ENCODE measurements at regions not wholly inside any gene's neighbourhood (a gene's known extent, or its start where the extent isn't known, plus 50 kb on each side); places are given as distances from the start of the nearest gene placed in this dataset.
A peak's percentile ranks its signal among the peaks of the same experiment; 100 is the strongest.

- no peak for DNase-seq
Observed at GRCh38 chr15:69629631-69630161, 177.1 kb downstream of the RPLP1 start.

- DNase-seq: no peak
Observed at GRCh38 chr15:69631005-69631404, 178.4 kb downstream of the RPLP1 start.

GRCh38 chr15:69631978-69632377 lies 179.4 kb downstream of the RPLP1 start:
- no peak for DNase-seq

GRCh38 chr15:69634860-69635259 lies 182.2 kb downstream of the RPLP1 start:
- no peak for DNase-seq

GRCh38 chr15:69636169-69636915 lies 183.7 kb downstream of the RPLP1 start:
- DNase-seq: no peak

GRCh38 chr15:69637818-69638217 lies 185.2 kb downstream of the RPLP1 start:
- no peak for DNase-seq

- no peak for DNase-seq
Observed at GRCh38 chr15:69643476-69643875, 190.9 kb downstream of the RPLP1 start.

- no peak for DNase-seq
Observed at GRCh38 chr15:69643971-69644370, 191.4 kb downstream of the RPLP1 start.

GRCh38 chr15:69644876-69645275 lies 192.3 kb downstream of the RPLP1 start:
- no peak for DNase-seq

- DNase-seq: no peak
Observed at GRCh38 chr15:69647142-69647513, 194.5 kb downstream of the RPLP1 start.

GRCh38 chr15:69648212-69648611 lies 195.6 kb downstream of the RPLP1 start:
- DNase-seq: peak; percentile 93

- DNase-seq: peak; percentile 77
Observed at GRCh38 chr15:69648775-69649735, 196.4 kb downstream of the RPLP1 start.

GRCh38 chr15:69652293-69652692 lies 199.7 kb downstream of the RPLP1 start:
- no peak for DNase-seq

- no peak for DNase-seq
Observed at GRCh38 chr15:69652751-69653305, 200.2 kb downstream of the RPLP1 start.

GRCh38 chr15:69653306-69653705 lies 200.7 kb downstream of the RPLP1 start:
- no peak for DNase-seq

GRCh38 chr15:69653846-69654245 lies 201.2 kb downstream of the RPLP1 start:
- DNase-seq: no peak

- DNase-seq: no peak
Observed at GRCh38 chr15:69656271-69657030, 203.8 kb downstream of the RPLP1 start.

GRCh38 chr15:69657626-69658025 lies 205.0 kb downstream of the RPLP1 start:
- no peak for DNase-seq

- DNase-seq: no peak
Observed at GRCh38 chr15:69658411-69658945, 205.9 kb downstream of the RPLP1 start.

- no peak for DNase-seq
Observed at GRCh38 chr15:69659454-69660050, 206.9 kb downstream of the RPLP1 start.

GRCh38 chr15:69660114-69660513 lies 207.5 kb downstream of the RPLP1 start:
- no peak for DNase-seq
